SK-N-MC (cell line): ENCODE measurements at regions not wholly inside any gene's neighbourhood (a gene's known extent, or its start where the extent isn't known, plus 50 kb on each side); places are given as distances from the start of the nearest gene placed in this dataset.

Experiments
- EZH2 ChIP-seq: fragments of 200-600 bp; sonication (generic); IDR thresholded peaks from one replicate; pipeline ENCODE4 v1.6.1; 2017; ENCODE audit warnings: antibody characterized with exemption
- POLR2AphosphoS5 ChIP-seq: IDR thresholded peaks from 2 replicates; pipeline ENCODE4 v1.6.1; 2012; ENCODE audit warnings: mild to moderate bottlenecking, low read depth, low read length, borderline replicate concordance

DNA sequence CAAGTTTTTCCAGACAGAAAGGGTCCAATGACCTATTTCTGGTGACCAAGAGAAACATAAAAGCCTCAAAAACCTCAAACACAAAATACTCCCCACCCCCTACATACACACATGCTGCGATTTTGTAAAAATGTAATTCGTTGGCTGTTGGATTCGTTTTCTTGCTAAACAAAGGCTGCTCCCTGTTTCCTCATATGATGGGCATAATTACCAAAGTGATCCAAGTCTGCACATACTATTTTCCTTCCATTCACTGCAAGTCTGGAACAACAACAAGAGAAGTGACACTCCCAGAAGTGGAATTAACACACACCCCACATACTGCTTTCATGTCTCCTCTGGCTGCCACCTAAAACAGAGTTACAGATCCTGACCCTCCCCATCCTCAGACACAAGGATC, 131.9 kb downstream of the RAP2A start:
- no peak for TF ChIP-seq POLR2AphosphoS5
- TF ChIP-seq EZH2, result no peak
